HUDEP-2 (cell line): ENCODE measurements at regions not wholly inside any gene's neighbourhood (a gene's known extent, or its start where the extent isn't known, plus 50 kb on each side); places are given as distances from the start of the nearest gene placed in this dataset.

Experiments
- DNase-seq, 76 experiments: peaks; one replicate each; lab custom pipeline; 2025; ENCODE audit not compliant: unreplicated experiment in 76 of 76; lab: John Stamatoyannopoulos, UW

DNA sequence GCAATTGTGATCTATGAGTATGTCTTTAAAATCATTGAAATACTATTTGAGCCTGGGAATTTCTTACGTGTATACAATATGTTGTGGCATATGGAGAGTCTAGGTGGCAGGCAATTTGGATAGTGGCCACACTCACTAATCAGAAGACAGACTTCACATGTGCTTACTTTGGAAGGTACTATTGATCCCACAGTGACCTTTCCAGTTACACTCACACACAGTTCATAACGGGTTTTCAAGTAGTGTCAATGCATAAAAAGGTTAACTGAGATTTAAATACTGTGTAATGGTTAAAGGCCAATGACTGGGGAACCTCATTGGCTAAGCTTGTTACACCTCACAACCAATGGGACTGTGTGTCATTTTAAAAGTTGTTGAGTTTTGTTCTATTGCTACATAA is 783.2 kb downstream of the RPA4 start:
- DNase-seq: no peak

DNA sequence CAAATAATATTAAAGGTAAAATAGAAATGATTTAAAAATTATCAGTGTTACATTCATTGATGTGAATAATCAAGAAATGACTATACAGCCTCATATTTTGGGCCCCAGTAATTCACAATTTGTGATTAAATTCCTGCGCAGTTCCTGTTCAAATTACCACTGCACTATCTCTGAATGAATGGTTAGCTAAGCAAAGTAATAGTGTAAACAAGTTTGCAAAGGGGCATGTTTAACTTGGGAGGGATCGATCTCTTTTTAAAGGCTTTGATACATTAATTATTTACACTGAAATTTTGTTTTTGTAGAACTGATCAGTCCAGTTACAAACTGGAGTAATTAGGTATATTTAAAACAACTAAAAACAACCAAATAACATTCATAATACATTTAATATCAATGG is 784.4 kb downstream of the RPA4 start:
- no peak for DNase-seq

DNA sequence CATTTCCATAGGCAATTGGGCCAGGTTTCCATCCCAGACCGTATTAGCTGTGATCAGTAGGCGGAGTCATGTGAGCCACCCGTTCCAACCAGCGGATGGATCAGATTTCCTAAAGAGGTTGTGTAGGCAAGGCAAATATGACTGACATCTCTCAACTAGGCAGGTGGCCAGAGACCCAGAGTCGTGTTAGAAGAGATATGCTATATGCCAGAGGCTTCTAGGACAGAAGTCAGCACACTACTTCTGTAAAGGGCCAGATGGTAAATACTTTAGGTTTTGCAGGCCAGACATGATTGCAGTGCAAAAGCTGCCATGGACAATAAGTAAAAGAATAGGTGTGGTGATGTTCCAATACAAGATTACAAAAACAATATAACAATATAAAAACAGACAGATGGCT is 788.4 kb downstream of the RPA4 start:
- no peak for DNase-seq

DNA sequence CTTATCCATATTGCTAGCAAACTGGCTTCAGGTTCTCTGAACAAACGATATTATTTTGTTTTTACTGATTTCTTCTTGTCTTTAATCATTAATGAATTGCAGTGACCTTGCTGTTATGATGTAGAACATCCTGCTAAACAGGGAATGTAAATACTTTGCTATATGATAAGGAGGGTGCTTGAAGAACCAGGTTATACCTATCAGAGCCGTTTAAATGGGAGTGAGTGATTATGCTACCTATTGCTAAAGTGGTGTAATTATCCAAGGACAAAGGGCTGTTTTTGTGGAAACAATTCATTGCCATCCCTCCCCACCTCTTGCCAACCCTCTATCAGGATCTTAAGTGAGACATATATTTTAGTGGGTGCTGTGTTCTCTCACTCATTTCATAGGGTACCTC is 788.9 kb downstream of the RPA4 start:
- DNase-seq: no peak

DNA sequence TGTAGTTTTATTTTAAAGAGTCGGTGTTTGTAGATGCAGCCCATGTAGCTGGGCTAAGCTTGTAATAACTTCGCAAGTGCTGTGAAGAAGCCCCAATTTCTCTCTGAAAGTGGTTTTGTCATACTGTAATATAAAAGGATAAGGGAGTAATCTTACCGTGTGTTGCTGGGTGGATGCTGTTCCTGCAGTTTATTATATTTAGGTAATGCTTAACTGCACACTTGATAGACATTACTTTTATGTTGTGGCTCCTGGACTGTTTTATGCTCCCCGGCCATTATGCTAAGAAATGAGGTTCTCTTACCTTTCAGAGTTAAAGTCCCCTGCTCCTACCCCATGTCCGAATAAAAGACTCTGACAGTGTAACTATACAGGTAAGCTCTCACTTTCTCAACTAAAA is 789.4 kb downstream of the RPA4 start:
- no peak for DNase-seq

DNA sequence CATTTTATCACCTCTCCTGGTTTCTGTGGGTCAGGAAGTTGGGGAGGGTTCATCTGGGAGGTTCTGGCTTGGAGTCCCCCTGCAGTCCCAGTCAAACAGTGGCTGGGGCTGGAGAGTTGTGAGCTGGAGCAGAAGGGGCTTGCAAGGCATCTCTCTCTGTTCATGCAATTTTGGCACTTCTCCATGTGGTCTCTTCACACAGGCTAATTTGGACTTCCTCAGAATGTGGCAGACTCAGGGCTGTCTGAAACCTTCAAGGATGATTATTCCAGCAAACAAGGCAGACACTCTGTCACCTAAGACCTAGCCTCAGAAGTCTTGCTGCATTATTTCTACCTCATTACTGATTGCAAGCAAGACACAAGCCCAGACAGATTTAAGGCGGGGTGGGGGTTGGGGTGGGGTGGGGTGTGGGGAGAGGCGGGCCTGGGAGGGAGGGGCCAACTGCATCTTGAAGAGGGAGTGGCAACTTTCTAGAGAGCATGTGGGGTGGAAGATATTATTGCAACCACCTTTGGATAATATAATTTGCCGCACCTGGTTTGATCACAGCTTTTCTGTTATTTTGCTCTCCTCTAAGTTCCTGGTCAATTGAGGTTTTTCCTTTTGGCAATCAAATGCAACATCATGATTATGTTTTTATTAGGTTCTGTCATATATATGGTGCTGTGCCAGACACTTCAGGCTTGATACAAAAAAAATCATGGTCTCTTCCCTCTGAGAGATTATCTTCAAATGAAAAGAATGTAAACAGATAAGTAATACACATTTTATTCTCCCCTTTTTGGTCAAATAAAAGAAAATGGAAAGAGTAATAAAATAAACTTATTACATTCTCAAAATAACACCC is 799.5 kb downstream of the RPA4 start:
- DNase-seq: no peak

DNA sequence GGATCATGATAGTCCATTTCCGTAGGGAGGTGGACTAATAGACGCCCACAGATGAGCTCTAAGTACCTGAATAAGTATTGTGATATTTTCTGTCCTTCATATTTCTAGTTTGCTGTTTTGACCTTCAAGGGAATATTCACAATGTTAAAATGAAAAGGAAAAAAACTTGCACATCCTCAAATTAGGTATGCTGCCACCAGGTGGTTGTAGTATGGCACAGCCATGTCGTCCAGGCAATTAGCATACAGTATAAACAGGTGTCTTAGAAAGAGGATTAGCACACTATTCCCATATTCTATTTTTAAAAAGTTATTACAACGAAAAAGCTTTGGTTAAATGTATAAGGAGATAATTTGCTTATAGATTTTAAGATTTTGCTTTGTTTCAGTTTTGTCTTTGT is 802.0 kb downstream of the RPA4 start:
- peak in 8 of 76 experiments; percentile 0 to 1 (median 0) for DNase-seq

DNA sequence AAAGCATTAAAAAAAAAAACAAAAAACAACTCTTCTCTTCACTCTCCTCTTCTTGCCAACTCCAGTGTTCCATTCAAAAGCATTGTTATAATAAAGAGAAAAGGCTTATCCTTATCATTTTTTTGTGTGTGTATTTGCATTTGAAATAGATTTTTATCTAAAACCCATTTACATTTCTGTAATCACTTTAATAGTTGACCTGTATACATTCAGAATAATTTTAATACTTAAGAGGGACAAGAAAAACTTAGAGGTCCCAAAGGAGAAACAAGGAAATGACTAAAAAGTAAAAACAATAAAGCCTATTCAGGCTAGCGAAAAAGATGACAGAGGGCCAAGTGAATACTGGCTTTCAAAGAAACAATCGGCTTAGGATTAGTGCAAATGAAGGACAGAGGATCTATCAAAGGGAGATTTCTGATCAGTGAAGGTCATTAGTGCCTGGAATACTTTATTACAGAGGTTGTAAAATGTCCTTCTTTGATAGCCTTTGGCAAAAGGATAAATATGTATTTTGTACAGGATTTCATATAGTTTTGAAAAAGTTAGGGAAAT is 808.3 kb downstream of the RPA4 start:
- DNase-seq: no peak

DNA sequence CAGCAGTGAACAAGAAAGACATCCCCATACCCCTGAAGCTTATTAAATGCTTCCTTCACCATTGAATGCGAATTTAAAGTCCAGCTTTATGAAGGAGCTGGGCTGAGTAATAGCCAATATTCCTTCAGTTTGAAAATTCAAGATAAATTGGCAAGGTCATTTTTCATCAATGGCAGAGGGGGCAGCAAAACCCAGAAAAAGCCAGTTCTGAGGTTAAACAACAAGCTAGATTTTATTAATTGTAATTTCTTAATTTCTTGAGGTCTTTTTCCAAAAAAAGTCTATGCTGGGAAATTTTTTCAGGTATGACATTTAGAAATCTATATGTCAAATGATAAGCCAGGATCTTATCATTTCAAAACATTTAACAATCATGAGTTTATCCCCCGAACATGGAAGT is 808.9 kb downstream of the RPA4 start:
- DNase-seq: no peak

DNA sequence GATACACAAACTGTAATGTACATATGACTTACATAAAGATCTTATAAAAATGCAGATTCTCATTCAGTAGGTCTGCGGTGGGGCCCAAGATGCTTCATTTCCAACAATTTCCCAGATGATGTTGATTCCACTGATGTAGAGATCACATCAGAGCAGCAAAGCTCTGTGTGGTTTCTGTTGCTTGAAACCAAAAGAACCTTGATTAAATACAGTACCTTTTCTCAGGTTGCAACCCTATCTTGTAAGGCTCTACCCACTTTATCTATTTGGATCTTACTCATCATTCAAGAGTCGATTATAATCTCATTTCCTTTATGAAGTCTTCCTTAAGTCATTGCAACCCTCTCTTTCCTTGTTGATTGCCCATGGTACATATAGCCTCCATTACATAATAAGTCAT is 816.8 kb downstream of the RPA4 start:
- no peak for DNase-seq

DNA sequence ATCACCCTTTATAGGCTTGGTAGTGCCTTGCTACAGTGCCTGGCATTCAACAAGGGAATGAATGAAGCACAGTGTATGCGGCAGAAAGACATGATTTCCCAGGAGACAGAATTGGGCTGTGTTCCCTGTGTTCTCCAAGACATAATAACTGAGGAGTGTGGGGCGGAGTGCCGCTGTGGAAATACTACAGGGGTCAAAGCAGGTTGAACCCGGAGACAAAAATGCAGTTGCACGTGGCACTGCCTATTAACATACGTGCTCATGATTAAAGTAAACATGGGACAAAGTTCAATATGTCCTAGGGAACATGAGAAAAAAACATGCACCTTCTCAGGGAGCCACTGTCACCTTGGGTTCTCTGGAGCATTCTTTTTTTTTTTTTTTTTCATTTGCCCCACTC is 820.8 kb downstream of the RPA4 start:
- DNase-seq: no peak

DNA sequence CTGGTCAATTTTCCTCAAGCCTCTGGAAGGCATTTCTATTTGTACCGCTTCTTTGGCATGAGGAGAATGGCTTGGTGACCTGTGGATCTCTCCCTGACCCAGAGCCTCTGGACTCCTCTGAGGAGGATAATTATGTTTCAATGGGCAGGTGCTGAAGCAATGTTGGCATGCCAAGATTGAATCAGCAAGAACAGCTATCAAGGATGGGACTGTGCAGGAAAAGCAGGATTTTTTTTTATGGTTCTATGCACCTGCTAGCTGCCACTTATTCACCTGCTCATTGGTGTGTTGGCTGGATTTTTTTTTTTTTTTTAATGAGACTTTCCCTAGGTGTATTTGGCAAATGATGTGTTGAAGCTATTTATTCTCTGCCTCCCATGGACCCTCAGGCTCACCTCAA is 821.2 kb downstream of the RPA4 start:
- DNase-seq: no peak

DNA sequence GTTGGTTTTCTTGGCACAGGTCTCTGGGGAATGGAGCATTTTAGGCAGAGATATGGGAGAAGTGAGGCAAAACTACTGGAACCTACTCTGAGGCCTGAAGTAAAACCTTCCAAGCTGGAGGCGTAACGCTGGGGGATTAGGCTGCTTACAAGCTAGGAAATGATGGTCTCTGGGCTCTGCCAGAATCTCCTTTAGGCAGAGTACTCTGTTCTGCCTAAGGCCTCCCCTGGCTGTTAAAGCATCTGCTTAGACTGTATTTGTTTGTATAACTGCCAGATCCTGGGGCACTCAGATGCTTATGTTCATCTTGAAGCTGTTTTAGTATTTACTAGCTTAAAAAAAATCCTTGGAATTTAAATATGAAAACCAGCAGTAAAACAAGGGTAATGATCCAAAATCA is 822.2 kb downstream of the RPA4 start:
- no peak for DNase-seq

DNA sequence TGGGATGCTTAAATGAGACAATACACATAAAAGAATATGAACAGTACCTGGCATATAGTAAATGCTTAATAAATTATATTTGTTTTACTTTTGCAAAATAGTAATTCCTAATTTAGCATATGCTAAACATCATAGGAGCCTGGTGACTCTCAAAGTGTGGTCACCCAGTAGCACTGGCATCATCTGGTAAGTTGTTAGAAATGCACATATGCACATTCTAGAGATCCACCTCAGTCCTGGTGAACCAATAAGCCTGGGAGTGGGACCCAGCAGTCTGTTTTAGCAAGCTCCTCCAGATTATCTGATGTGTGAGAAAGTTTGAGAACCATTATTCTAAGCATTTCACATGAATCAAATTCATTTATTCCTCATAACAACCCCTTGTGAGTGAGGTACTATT is 830.4 kb downstream of the RPA4 start:
- no peak for DNase-seq

DNA sequence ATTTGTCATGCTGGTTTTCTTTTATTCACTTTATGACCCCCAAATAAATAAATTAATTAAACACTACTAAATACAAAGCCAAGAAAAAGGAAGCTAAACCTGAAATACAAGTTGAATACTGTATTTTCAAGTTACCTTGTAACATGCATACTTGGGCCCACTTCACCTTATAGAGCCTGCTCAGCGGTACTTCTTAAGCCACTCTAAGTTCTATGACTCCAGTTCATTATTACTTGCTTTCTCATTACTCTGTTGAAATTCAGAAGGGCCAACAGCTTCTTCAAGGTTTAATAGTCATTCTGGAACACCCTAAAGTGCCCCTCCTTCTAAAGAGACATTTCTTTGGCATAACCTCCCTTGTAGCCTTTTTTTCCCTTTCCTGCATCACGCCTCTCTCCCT is 844.5 kb downstream of the RPA4 start:
- DNase-seq: no peak

DNA sequence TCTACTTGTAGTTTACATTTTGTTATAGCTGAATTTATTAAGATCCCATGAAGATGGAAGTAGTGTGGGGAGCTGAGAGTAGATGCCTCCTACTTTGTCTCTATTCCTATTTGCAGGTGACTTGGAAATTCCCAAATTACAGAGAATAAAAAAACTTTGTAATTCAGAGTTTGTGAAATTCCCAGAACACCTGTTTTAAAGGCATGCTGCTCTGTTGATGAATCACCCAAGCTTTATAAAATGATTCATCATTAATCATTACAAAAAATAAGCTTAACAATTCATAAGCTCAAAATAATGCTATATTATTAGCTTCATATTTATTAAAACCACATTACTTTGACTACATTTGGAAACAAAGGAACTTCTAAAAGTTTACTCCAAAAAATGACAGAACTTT is 856.3 kb downstream of the RPA4 start:
- DNase-seq: no peak

DNA sequence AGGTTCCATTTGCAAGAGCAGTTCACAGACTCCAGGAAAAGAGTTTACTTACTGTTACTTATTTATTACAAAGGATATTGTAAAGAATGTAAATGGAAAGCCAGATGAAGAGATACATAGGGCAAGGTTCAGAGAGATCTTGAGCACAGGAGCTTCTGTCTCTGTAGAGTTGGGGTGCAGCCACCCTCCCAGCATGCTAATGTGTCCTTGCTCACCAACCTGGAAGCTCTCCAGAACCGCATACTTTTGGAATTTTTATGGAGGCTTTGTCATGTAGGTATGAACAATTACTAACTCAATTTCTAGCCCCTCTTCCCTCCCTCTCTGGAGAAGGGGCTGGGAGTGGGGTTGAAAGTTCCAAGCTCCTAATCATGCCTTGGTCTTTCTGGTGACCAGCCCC is 857.2 kb downstream of the RPA4 start:
- DNase-seq: no peak

DNA sequence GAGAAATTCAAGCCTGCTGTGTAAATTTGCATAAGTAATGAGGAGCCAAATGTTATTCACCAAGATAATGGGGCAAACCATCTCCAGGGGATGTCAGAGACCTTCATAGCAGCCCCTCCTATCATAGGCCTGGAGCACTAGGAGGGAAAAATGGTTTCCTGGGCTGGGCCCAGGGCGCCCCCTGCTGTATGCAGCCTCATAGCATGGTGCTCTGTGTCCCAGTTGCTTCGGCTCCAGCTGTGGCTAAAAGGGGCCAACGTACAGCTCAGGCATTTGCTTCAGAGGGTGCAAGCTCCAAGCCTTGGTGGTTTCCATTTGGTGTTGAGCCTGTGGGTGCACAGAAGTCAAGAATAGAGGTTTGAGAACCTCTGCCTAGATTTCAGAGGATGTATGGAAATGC is 859.3 kb downstream of the RPA4 start:
- peak in 3 of 76 experiments; percentile 0 to 5 (median 0) for DNase-seq

DNA sequence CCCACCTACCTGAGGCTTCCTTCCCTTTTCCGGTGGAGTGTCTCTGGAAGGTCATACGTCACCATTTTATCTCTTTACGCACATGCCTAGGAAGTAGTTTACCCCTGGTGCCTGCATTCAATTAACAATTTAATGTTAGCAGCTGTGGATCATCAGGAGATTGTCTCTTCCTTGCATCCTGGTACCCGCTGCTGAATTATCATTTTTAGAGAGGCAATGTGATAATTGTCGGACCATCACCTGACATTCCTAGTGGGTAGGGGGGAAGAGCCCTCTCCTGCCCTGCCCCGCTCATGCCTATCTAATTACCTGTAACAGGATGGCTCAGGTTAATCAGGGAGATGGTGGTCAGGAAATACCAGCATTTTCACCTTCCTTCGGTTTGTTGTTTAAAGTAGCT is 863.6 kb downstream of the RPA4 start:
- no peak for DNase-seq

DNA sequence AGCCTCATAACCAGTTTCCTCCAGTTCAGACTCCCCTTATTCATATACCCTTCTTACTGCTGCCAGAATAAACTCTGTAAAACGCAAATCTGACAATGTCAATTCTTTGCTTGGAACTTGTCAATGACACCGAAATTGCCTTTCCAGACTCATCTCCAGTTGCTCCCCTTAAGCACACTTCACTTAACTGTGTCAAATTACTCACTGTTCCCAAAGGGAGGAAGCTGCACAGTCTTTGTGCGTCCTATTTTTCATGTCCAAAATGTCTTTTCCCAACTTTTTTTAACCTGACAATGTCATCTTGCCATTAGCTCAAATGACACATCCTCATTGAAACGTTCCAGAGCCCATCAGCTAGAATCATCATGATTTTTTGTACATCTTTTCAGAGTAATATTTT is 867.3 kb downstream of the RPA4 start:
- no peak for DNase-seq

DNA sequence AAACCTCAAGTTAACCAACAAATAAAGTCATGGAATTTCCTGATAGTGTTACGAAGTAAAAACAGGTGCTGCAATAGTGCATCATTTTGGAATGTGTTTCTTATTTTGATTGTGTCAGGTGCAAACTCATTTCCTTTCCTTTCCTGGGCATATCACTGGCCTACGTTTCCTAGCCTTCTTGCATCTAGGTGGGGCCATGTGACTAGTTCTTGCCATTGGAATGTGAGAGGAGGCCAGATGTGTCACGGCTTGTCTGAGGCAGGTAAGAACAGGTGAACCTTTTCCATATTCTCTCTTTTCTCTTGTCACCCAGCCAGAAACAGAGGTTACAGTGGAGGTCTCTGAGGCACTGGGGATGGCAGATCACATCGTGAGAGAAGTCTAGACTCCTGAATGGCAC is 868.0 kb downstream of the RPA4 start:
- no peak for DNase-seq

DNA sequence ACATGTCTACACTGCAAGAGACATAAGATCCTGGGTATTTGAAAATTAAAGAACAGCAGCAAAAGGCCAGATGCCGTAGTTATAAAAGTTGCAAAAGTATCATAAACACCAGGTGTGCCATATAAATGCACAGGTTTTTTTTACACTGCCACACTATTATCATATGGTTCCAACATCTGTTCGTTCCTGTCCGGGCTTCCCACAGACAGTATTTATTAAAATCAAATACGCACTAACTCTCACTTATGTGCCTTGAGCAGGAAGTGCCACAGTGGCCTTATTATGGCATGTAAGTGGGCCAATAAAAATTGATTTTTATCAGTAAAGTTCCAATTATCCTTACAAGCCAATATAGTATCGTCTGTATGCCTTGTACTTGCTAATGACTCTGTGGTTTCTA is 873.2 kb downstream of the RPA4 start:
- no peak for DNase-seq

DNA sequence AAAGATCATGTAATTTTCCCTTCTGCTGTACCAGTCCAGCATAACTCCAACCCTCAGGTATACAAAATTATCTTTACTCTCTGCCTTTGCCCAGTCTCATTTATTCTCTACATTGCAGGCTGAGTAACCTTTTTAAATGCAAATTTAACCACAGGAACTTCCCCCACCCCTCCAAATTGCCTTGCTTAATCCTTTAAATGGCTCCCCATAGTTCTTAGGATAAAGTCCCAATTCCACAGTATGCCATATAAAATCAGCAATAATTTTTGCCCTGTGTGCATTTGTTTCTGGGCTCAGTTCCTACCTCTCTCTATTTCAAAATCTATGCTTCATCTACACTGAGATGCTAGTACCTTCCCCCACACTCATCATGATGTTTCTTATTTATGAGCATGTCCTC is 879.7 kb downstream of the RPA4 start:
- no peak for DNase-seq
